Glomerular visceral epithelial cell (primary cell): ENCODE measurements at regions not wholly inside any gene's neighbourhood (a gene's known extent, or its start where the extent isn't known, plus 50 kb on each side); places are given as distances from the start of the nearest gene placed in this dataset.
A peak's percentile ranks its signal among the peaks of the same experiment; 100 is the strongest.

Experiments
- DNase-seq: peaks from one replicate; pipeline ENCODE4 v3.0.0-alpha.2; 2016; ENCODE audit errors: extremely low spot score

DNA sequence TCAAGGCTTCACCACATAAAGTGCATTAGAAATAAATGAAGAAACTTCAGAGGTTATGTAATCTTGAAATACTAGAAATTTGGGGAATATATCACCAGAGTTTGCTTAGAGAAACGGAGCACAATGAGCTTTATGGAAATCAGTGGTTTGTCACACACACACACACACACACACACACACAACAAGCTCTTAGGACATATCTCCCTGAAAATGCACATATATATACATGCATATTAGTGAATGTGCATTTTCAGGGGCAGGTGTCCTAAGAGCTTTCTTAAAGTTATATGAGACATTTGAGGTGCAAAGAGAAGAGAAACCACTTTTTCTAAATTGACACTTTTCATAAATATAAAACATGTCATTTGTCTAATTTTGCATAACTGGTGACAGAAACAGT is 93.7 kb upstream of the CARD18 start:
- no peak for DNase-seq

GRCh38 chr11:105232021-105232420 is 92.5 kb upstream of the CARD18 start:
- no peak for DNase-seq

DNA sequence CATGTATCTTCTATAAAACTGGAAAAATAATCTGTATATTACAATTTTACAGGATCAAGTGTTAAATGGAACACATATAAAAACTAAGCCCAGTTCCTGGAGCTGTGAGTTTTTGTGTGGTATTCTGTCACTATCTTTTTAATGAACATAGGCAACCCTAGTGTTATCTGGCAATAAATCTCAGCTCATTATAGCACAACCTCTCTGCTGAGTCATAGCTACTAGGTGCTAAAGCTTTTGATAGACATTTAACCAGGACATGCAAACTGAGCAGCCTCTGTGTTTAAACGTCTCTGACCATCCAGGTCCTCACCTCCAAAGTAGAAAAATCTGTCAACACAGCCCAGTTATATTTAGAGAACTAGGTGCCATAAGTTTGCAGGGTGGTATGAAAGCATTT is 91.0 kb upstream of the CARD18 start:
- DNase-seq: no peak

- DNase-seq: no peak
These were observed 90.2 kb upstream of the CARD18 start for GRCh38 chr11:105229761-105230160.

DNA sequence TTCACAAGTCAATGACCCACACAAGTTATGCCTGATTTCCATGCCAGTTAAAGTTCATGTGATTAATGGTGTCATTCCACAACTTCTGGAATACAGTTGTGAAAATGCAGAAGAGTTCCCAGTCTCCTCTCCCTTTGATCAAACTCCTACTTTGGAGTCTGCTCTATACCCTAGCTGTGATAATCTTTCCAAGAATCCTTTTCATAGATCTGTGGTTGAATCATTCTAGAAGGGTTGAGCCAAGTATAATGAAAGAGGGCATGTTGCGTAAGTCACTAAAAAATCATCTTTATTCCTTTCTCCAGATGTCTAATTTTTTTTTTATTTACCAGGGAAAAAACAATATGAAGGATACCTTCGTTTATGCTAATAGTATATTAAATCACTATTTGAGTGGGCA is 89.7 kb upstream of the CARD18 start:
- DNase-seq: no peak

GRCh38 chr11:105227363-105227762 is 87.8 kb upstream of the CARD18 start:
- no peak for DNase-seq

DNA sequence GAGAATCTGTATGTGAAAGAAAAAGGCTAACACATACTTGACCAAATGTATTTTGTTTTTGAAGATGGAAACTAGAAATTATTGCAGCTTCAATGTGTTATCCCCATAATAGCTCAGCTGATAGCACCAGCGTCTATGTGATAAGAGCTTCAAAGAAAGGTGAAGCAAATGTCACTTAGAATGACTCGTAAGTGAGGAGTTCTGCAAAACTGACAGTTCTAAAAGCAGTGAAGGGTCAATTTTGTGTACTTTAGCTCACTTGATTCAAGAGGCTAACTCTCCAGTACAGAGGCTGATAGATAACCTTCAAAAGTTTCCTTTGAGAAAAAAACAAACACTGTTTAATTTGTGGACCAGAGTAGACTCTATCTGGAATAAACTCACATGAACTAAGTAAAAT is 87.2 kb upstream of the CARD18 start:
- no peak for DNase-seq

GRCh38 chr11:105226091-105226490 is 86.5 kb upstream of the CARD18 start:
- DNase-seq: no peak

GRCh38 chr11:105224482-105225253 is 85.1 kb upstream of the CARD18 start:
- no peak for DNase-seq

DNA sequence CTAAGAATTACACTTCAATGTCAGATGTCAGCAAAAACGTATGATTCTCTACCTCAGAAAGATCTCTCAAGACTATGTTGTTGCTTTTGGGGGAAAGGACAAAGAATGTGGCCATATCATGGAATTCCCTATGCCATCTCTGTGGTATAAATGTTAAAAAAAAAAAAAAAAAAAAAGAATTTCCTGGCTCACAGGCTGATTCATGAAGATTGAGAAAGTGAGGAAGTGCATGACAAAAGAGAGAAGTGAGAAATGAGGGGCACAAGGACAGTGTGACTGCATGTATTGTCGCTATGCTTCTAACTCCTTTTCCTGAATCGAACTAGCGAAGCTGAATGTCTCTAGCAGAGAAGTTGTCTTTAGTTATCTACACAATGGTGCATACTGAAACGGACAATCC is 80.6 kb upstream of the CARD18 start:
- DNase-seq: no peak

GRCh38 chr11:105219670-105220069 is 80.1 kb upstream of the CARD18 start:
- no peak for DNase-seq

DNA sequence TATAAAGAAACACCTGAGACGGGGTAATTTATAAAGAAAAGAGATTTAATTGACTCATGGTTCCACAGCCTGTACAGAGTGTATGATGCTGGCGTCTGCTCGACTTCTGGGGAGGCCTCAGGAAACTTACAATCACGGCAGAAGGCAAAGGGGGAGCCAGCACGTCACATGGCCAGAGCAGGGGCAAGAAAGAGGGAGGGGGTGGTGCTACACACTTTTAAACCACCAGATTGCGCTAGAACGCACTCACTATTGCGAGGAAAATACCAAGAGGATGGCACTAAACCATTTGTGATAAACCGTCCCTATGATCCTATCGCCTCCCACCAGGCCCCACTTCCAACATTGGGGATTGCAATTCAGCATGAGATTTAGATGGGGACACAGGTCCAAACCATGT is 79.7 kb upstream of the CARD18 start:
- no peak for DNase-seq

DNA sequence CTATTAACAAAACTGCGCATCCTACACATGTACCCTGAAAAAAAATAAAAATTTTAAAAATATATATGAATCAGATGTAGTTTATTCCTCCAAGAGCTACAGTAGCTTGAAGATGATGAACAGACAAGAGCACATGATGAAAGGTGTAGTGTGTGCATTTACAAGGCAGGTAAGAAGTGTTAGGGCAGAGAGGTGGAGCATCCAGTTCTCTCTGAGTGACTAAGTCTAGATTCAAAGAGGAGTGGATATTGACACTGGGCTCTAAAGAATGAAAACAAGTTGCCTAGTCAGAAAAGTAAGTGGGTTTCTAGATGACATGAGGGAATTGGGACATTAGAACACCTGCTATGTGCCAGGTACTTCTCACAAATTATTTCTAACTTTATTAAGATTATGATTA is 76.0 kb upstream of the CARD18 start:
- DNase-seq: no peak

- DNase-seq: no peak
These were observed 72.4 kb upstream of the CARD18 start for GRCh38 chr11:105211806-105212554.

GRCh38 chr11:105208019-105208418 is 68.5 kb upstream of the CARD18 start:
- no peak for DNase-seq

DNA sequence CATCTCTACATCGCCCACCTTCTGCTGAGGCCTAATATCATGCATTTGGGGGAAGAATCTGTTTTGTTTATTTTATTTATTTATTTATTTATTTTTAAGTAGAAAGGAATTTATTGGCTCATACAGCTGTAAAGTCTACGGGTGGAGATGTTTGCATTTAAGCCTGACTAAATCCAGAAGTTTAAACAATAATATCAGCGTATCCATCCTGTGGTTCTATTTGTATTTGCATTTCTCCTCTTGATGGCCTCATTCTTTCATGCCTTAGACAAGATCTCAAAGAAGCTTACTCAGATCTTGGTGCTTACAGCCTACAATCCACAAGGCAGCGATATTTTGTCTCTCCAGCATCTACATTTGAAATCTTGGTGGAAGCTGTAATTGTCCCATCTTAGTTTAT is 67.1 kb upstream of the CARD18 start:
- no peak for DNase-seq

DNA sequence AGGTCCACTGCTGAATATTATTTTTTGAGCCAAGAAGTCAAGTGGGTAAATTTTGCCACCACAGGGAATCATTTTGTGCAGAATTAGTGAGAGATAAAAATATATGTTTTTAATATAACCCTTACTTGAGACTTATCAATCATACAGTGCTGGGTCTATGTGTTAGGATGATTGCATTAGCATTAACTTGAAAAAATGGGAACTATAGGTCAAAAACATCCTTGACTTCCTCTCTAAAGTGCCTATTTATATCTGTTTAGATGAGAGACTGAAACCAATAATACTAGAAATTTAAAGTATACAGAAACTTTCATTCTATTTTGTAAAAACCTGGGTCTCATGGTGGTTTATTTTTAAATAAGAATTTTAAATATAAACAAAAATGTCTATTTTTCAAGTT is 65.1 kb upstream of the CARD18 start:
- no peak for DNase-seq

GRCh38 chr11:105203569-105204240 is 64.1 kb upstream of the CARD18 start:
- no peak for DNase-seq

DNA sequence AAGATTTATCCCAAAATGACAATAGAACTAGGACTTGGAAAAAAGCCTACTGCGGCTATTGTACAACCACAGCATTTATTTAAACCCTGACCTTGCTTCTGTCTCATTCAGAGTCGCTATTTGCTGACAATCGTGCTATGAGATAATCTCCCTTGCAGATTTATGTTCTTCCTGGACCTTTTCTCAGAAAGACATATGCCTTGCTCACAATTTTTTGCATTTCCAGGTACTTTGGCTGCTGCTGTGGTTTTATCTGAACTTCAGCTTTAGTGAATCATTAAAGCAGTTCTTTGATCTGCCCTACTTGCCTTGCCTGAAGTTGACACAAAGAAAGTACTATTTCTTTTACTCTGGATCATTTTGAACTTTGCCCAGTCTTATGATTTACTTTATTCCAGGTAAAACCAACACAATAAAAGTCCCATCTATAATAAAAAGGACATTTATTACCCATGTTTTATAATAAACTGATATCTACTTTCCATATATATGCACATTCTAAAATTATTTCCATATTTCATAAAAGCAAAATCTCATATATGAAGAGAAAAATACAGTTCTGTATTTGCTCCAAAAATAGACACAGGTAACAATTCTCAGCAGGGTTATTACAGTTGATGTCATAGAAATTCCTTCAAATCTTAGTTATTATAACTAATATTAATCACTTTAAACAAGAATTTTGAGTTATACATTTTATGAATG is 63.4 kb upstream of the CARD18 start:
- DNase-seq: peak; percentile 42

DNA sequence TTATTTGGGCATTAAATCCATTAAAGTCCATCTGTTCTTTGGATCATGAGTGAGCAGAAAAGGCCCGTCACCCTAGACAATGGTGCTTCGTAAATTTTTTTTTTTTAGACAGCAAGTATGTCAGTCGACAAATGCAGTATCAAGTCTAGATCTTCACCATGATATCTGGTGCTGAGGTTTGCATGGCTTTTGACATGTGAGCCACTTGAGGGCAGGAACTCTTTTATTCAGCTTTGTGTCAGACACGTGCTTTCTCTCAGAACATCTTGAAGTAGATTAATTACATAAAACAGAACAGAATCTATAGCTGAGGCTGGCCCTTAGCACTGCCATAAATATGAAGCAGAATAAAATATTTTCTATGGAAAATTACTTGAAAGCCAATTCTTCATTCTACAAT is 62.9 kb upstream of the CARD18 start:
- DNase-seq: no peak

GRCh38 chr11:105201166-105201565 is 61.6 kb upstream of the CARD18 start:
- no peak for DNase-seq

- DNase-seq: no peak
These were observed 57.7 kb upstream of the CARD18 start for GRCh38 chr11:105197071-105197815.
